Uterus (tissue), 2 donors: ENCODE measurements at regions not wholly inside any gene's neighbourhood (a gene's known extent, or its start where the extent isn't known, plus 50 kb on each side); places are given as distances from the start of the nearest gene placed in this dataset.

Source experiments
- POLR2A ChIP-seq, 2 donors: fragments of 450-650 bp; IDR thresholded peaks; one replicate each; pipeline ENCODE4 v1.6.1; 2016; ENCODE audit warnings: antibody characterized with exemption in 2 of 2, mild to moderate bottlenecking in 1 of 2, moderate library complexity in 1 of 2
- TF ChIP-seq, protein P1 (sequence below), 4 experiments: fragments of 200-600 bp in 2 of 4; fragments of 450-650 bp in 2 of 4; sonication (generic) in 2 of 4; IDR thresholded peaks; one replicate each; pipeline ENCODE4 v1.5.1; 2016 to 2019; ENCODE audit warnings: antibody characterized with exemption in 4 of 4, mild to moderate bottlenecking in 2 of 4, moderate library complexity in 1 of 4

DNA sequence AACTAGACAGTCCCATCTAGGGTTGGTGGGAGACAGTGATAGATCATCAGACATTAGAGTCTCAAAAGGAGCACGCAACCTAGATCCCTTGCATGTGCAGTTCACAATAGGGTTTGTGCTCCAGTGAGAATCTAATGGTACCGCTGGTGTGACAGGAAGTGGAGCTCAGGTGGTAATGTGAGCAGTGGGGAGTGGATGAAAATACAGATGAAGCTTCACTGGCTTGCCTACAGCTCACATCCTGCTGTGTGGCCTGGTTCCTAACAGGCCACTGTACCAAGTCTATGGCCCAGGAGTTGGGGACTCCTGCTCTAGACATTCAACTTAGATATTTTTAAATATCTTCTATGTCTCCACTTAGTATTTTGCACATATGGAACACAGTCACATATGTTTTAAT, 231.1 kb upstream of the NRIP1 start:
- TF ChIP-seq, protein P1, sequence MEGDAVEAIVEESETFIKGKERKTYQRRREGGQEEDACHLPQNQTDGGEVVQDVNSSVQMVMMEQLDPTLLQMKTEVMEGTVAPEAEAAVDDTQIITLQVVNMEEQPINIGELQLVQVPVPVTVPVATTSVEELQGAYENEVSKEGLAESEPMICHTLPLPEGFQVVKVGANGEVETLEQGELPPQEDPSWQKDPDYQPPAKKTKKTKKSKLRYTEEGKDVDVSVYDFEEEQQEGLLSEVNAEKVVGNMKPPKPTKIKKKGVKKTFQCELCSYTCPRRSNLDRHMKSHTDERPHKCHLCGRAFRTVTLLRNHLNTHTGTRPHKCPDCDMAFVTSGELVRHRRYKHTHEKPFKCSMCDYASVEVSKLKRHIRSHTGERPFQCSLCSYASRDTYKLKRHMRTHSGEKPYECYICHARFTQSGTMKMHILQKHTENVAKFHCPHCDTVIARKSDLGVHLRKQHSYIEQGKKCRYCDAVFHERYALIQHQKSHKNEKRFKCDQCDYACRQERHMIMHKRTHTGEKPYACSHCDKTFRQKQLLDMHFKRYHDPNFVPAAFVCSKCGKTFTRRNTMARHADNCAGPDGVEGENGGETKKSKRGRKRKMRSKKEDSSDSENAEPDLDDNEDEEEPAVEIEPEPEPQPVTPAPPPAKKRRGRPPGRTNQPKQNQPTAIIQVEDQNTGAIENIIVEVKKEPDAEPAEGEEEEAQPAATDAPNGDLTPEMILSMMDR (IDR thresholded peaks at IDR 0.05) = no peak
- TF ChIP-seq POLR2A (IDR thresholded peaks at IDR 0.05) = no peak
